NB4 (cell line): ENCODE measurements at regions not wholly inside any gene's neighbourhood (a gene's known extent, or its start where the extent isn't known, plus 50 kb on each side); places are given as distances from the start of the nearest gene placed in this dataset.
"Not testable (repeated sequence)": the region's sequence is repeated elsewhere in the genome, so short reads cannot be mapped to it uniquely, and the experiment has no call there.

ENCODE experiments used
- DNase-seq: peaks from one replicate; pipeline ENCODE4 v3.0.0; 2010; ENCODE audit warnings: low read depth
- H3K4me3 ChIP-seq: one replicate; pipeline ENCODE4 v1.5.1; 2011; ENCODE audit warnings: mild to moderate bottlenecking, low read depth, low read length, moderate library complexity
- MAX ChIP-seq: IDR thresholded peaks from 2 replicates; pipeline ENCODE4 v1.6.1; 2011; ENCODE audit warnings: low read depth, low read length
- MYC ChIP-seq: IDR thresholded peaks from 2 replicates; pipeline ENCODE4 v1.6.1; 2011; ENCODE audit warnings: low read depth, low read length
- POLR2A ChIP-seq: IDR thresholded peaks from 2 replicates; pipeline ENCODE4 v1.6.1; 2011; ENCODE audit warnings: mild to moderate bottlenecking; ENCODE audit not compliant: insufficient read length; ENCODE audit errors: extremely low read depth
- TF ChIP-seq, protein P1 (sequence below): IDR thresholded peaks from one replicate; pipeline ENCODE4 v1.5.1; 2012; ENCODE audit warnings: low read depth, low read length

- no peak for DNase-seq
- TF ChIP-seq, protein P1, sequence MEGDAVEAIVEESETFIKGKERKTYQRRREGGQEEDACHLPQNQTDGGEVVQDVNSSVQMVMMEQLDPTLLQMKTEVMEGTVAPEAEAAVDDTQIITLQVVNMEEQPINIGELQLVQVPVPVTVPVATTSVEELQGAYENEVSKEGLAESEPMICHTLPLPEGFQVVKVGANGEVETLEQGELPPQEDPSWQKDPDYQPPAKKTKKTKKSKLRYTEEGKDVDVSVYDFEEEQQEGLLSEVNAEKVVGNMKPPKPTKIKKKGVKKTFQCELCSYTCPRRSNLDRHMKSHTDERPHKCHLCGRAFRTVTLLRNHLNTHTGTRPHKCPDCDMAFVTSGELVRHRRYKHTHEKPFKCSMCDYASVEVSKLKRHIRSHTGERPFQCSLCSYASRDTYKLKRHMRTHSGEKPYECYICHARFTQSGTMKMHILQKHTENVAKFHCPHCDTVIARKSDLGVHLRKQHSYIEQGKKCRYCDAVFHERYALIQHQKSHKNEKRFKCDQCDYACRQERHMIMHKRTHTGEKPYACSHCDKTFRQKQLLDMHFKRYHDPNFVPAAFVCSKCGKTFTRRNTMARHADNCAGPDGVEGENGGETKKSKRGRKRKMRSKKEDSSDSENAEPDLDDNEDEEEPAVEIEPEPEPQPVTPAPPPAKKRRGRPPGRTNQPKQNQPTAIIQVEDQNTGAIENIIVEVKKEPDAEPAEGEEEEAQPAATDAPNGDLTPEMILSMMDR, result no peak
- TF ChIP-seq MAX (no peak), MYC (no peak), POLR2A (no peak)
Measured at GRCh38 chr10:78341953-78342614, 308.4 kb downstream of the RPS24 start.

GRCh38 chr10:78342827-78343653, 309.4 kb downstream of the RPS24 start:
- no peak for TF ChIP-seq MAX
- TF ChIP-seq, protein P1, result no peak
- no peak for TF ChIP-seq POLR2A
- DNase-seq, result no peak
- no peak overlapping the region for H3K4me3 ChIP-seq

More at GRCh38 chr10:78341953-78342614, 308.4 kb downstream of the RPS24 start:
- no peak overlapping the region for H3K4me3 ChIP-seq

DNA sequence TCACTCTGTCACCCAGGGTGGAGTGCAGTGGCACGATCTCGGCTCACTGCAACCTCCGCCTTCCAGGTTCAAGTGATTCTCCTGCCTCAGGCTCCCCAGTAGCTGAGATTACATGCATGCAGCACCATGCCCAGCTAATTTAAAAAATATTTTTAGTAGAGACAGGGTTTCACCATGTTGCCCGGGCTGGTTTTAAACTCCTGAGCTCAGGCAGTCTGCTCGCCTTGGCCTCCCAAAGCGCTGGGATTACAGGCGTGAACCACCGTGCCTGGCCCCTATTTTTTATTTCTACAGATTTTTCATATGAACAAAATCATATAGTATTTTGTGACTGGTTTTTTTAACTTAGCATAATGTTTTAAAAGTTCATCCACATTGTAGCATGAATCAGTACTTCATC, 310.6 kb downstream of the RPS24 start:
- H3K4me3 ChIP-seq, DNase-seq: not testable (repeated sequence)

DNA sequence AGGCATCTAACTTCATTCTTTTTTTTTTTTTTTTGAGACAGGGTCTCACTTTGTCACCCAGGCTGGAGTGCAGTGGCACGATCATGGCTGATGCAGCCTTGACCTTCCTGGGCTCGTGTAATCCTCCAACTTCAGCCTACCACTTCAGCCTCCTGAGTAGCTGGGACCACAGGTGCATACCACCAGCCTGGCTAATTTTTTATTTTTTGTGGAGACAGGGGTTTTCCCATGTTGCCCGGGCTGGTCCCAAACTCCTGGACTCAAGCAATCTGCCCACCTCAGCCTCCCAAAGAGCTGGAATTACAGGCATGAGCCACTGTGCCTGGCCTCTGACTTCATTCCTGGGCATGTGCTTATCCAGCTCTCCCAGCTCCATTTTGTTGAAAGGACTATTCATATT, 311.9 kb downstream of the RPS24 start:
- DNase-seq, result not testable (repeated sequence)

GRCh38 chr10:78346721-78347120, 313.1 kb downstream of the RPS24 start:
- H3K4me3 ChIP-seq, result no peak overlapping the region
- no peak for DNase-seq
- TF ChIP-seq, protein P1, result no peak
- TF ChIP-seq POLR2A, result no peak
- TF ChIP-seq MAX, result no peak
- no peak for TF ChIP-seq MYC

More for the DNA sequence above, 311.9 kb downstream of the RPS24 start:
- H3K4me3 ChIP-seq, result not testable (repeated sequence)

DNA sequence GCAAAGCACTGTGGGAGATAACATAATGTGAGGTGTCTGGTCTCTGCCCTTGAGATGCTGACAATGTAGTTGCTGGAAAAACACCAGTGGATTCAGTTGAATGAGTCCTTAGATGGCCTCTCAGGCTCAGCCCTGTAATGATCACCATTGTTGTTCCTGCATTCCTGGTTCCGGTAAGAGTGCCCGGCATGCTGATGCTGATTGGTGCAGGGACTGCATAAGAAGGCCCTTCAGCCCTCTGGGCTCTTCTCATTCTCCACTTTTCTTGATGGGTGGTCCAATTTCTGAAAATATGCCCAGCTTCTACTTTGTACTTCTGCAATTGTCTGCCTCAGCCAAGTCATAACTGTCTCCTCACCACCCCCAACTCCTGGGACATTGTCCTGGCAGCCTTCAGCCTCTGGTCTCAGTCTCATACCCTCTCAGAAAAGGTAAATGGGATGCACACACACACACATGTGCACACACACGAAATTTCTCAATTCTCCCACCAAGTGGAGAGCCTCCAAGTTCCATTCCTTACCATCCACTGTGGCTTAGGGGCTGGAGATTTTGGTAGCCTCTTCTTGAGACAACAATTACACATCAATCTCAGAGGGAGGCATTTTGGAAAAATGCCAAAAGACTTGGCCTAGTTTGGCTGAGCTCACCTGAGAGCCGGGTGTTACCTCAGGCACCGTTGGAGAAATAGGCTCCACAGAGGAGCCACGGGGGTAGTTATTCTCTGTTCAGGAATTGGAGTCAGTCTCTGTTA, 314.9 kb downstream of the RPS24 start:
- no peak for TF ChIP-seq MYC
- no peak for TF ChIP-seq MAX
- TF ChIP-seq, protein P1, result no peak
- TF ChIP-seq POLR2A, result no peak
- no peak for DNase-seq
- H3K4me3 ChIP-seq, result no peak overlapping the region
